Hypothalamus (tissue), 51 donors: ENCODE measurements at regions not wholly inside any gene's neighbourhood (a gene's known extent, or its start where the extent isn't known, plus 50 kb on each side); places are given as distances from the start of the nearest gene placed in this dataset.

Source experiments
- DNase-seq, 51 donors: peaks; one replicate each; lab custom pipeline; 2025; lab: John Stamatoyannopoulos, UW

DNA sequence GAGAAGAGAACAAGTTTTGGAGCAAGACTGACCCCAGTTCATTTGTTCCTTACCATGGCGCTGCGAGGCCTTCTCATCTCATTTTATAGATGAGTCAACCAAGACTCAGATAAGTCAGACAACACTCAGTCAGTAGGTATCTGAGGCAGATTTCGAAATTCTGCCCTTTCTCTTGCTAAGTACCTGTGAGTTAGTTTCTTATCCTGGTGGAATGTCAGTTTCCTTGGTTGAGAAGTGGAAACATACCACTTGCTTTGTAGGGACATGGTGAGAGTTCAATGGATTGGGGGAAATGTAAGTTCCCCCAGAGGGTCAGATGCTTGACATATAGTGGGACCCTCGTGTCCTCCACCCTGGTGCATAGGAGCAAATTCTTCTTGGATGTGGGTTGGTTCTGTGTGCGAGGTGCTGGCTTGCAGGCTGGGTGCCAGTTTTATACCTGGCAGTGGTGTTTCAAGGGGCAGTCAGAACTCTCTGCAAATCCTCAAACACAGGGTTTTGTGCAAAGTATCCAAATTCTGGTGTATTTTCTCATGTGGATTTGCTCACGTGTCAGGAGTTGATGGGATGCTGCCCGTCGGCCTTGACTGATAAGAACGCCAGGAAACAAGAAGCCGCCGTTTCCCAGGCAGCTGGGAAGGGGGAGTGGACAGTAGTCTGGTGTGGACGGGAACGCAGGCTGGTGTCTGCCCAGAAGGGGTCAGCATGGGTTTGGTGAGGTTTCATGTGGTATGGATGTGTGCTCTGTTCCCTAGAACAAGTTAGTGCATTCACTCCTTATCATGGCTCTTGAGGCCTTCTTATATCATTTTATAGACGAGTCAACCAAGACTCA lies 61.1 kb upstream of the CIBAR2 start:
- DNase-seq, result no peak

DNA sequence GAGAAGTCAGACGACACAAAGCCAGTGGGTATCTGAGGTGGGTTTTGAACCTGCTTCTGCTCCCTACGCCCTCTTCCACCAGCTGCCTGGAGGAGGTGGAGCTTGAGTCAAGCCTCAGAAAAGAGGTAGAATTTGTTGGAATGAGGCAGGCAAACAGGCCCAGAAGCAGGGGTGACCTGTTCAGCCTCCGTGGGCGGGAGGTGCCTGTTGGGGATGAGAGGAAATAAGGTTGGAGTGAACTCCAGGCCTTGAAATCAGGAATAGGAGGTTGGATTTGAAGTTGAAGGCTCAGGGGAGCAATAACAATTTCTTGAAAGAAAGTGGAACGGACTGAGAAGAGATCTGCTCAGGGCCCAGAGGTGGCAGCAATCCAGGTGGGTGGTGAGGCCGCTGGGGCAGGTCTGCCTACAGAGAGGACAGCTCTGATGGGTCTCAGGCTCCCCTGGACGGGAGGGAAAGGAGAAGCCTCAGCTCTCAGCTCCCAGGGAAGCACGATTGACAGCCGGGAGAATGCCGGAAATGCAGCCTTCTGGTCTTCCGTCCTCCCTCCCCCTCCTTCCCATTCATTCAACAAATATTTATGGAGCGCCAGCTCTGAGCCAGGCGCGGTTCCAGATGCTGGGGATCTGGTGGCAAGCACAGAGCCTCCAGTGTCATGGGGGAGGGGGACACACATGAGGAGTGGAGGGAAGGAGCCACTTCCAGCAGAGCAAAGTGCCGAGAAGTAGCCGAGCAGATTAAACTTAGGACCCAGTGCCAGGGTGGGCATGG lies 61.9 kb upstream of the CIBAR2 start:
- peak in 11 of 51 donors; percentile 11 to 41 (median 26) for DNase-seq

DNA sequence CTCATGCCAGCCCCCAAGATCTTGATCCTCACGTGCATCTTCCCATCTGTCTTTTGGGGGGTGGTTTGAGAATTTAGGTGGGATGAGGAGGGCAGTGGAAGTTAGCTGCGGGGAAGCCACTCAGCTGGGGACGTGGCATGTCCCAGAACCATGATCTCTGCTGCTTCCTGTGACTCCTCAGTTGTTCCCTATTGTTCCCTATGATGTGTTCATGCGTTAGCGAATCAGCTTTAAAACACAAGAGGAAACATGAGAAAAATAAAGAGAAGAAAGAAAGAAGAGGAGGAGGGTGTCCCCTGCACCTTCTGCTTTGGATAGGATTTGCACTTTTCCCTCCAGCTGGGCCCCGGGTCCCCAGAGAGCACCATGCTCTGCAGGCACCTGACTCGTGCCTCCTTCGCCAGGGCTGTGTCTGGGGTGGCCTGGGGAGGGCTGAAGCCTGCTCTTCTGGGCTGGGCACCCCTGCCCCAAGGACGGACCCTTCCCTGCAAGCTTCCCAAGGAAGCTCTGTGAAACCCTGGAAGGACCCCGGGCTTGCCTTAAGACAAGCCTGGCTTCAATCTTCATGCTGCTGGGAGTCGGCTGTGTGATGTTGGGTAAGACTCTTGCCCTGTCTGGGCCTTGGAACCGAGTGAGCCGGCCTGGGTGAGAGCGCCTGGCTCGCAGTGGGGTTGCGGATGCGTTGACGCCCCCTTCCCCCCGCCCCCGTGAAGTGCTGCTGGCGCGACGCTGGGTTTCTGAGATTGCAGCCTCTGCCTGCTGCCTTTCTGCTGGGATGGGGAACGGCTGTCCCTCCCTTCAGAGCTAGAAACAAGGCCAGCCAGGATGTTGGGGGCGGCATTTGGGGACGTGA lies 62.8 kb upstream of the CIBAR2 start:
- DNase-seq, result no peak

DNA sequence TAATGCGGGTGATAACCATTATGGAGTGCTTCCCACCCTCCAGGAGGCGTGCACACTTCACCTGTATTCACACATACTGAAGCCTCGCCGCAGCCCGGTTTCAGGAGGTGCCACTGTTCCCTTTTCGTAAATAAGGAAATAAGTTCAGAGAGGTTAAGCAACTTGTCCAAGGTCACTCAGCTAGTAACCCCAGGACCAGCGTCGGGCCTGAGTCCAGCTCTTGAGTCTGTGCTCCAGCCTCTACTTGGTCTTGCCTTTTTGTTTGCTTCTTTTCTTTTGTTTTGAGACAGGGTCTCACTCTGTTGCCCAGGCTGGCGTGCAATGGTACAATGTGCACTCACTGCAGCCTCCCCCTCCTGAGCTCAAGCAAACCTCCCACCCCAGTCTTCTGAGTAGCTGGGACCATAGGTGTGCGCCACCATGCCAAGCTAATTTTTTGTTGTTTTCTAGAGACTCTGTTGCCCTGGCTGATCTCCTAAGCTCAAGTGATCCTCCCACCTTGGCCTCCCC lies 63.5 kb upstream of the CIBAR2 start:
- DNase-seq, result no peak

DNA sequence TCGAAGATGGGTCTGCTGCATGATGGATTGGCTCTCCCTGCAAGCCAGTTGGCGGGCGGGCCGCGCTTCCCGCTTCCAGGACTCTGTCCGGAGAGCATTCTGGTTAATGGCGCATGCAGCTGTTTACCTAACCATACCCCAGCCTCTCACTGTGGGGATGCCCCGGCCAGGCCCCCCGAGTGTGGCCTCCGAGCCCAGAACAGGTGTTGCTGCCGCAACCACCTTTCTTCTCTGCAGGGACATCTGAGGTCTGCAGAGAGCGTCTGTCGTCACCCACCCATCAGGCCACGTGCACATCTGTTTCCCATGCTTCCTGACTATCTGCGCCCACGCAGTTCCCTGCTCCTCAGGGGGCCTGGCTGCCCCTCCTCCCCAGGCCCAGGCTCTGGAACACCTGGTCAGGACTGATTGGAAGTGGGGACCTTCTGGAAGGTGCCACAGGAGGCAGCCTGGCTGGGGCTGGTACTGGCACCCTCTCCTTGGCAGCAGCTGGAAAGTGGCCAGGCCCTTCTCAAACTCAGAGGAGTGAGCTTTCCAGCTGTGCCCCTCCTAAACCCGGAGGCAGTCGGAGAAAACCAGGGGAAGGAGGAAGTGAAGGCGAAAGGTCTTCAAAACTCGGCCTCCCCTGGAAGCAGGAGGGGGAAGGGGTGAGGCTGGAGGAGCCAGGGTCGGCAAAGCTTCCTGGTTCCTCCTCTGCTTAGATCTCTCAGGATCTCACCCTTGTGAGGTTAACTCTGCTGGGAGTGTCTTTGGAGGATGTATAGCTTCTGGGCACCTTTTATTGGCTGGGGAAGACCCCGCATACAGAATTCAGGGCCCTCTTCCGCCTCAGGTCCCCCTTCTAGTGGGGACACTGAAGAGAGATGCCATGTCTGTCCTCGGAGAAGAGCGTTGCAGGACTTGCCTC lies 64.5 kb upstream of the CIBAR2 start:
- no peak for DNase-seq

DNA sequence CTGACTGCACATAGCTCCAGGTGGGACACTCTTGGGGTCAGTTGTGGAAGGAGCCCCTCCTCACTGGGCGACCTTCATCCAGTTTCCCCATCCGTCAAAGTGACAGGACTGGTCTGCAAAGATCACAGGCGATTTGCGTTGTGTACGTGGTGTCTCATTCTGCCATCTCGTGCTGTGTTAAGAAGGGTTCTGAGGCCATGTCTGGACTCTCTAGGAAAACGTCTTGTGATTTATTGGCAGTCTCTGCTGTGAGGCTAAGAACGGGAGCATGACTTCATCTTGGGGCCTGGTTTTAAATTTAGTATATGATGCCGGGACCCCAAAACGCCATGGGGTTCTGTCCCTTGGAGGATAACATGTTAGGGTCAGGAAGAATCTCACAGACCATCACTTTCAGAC lies 65.2 kb upstream of the CIBAR2 start:
- DNase-seq, result no peak

DNA sequence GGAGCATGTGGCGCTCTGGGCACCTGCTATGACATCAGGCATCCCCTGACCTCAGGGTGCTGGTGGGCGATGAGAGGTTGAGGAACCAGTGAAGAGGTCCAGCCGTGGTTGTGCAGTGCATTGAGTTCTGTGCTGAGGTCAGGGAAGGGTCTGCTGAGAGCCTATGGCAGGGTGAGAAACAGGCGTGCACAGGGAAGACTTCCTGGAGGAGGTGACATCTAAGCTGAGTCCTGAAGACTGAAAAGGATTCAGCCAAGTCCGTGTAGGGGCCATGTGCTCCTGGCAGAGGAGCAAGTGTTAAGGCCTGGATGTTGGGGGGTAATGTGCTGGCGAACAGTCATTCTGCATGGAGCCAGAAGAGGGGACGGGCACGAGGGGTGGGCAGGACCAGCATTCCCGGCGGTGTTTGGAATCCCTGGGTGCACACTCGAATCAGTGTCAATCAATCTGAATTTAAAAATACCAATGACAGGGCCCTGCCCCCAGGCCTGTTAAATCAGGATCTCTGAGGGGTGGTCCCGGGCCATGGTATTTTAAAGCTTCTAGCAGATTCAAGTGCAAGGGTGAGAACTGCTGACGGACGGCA lies 65.8 kb upstream of the CIBAR2 start:
- DNase-seq, result no peak

DNA sequence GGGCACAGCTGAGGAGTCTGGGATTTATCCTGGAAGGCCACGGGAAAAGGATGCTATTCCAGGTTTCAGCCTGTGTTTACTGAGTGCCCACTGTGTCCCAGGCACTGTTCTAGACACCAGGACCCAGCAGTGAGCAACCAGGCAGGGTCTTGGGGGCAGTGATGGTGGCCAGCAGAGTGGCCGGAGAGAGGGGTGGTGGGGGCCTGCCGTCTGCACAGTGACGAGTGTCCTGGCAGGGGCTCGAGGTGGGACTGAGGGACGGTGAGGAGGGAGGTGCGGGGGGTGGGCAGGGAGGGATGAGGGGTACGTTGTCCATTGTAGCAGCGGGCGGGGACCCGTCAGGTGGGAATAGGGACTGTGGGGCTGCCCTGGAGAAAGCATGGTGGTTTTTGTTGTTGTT lies 66.3 kb upstream of the CIBAR2 start:
- no peak for DNase-seq

DNA sequence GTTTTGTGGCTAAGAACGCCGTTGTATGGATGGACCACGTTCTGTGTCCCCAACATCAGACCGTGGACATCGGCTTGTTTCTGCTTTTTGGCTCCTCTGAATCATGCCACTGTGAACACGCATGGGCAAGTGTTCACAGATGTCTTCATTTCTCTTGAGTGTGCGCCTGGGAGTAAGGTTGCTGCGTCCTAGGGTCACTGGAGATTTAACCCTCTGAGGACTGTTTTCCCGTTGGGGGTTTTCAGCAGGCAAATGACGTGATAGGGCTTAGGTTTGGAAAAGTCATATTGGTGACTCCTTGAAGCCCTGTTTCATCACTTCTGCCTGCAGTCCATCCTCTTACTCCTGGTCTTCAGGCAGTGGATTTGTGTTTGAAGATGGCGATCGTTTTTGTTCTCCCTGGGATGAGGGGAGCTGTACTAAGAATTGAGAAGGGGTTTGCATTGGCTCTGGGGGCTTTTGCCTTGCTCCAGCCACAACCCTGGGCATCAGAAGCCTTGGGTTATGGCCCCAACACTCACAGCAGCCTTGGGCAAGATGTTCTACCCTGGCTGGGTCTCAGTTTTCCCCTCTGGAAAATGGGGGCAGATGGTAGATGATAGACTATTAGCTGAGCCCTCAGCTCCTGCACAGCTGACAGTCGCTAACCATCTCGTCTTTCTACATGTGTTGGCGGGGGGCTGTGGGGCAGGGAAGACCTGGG lies 67.2 kb upstream of the CIBAR2 start:
- DNase-seq, result no peak

DNA sequence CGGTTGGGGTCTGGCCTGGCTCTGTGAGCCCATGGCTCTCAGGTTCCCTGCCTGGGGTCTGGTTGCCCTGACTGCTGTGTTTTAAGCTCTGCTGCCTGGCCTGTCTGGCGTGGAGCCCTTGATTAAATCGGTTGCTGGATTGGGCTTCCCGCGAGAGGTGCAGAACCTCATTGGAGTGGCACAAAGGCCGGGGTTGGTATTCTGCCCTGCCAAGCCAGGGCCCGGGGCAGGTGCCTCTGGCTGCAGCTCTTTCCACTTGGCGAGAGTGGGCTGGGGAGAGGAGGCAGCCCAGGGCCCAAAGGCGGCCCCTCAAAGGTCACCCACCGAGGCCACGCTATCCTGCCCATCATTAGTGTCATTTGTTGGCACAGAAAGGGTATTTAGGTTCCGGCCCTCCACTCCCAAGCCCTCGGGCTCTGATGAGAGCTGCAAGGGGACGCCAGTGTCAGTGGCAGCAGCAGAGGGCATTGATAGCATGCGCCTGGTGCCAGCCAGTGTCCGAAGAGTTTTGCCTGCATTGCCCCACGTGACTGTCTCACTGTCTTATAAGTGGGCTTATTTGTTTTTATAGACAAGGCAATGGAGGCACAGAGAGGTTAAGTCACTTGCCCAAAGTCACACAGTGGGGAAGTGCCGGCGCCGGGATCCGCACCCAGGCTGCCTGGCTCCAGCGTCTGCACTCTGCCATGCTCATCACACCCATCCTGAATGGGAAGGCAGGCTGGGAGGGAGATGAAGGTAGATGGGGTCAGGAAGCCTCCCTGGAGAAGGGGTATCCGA lies 68.0 kb upstream of the CIBAR2 start:
- DNase-seq, result no peak

DNA sequence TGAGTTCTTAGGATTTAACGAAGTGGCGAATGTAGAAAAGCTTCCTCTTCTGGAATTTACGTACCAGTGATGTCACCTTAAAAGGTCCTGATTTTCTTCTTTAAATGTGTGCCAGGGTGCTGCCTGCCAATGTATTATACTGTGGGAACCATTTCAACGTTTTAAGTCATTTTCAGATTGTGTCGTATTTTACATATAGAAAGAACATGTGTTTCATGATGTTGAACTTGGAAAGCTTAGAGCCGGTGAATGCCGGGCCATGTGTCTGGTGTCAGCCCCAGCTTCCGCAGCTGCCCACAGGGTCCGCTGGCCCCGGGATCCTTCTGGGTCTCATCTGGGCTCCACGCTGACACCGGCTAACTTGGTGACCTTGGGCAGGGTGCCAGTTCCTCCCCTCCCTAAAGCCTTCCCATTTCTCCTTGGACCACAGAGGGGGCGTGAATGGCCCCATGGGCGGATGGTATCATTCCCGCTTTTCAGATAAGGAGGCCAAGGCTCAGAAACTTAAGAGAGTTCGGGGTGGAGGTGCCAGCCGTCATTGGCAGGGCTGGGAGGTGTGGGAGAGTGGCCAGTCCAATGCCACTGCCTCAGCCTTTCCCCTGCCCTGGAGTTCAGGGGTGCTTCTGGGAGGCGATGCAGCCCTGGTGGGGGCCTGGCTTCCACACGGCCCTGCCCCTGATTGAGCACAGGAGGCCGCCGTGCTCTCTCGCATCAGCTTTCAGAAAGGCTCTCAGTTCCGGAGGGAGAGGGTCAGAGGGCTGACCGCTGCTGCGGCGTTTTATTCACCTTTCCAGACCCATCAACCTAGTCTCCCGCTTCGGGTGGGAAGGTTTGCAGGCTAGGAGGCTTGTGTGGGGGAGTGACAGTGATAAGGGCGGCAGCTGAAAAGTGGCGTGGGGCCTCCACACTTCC lies 68.8 kb upstream of the CIBAR2 start:
- DNase-seq, result no peak

DNA sequence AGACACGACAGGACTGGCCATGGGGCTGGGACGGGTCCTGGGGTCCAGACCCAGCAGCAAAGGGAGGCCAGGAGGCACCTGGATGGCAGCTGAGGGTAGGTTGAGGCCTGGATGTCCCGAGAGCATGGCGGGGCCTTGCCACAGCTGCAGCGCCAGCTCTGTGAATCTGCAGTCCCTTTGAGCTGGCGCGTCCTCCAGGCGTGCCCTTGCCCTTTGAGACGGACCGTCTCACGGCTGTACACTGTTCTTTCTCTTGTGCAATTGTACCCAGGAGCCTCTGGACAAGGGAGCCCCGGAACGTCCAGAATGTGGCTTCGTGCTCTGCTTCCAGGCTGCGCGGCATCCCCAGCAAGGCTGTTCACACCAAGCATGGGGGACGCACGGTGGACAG lies 69.5 kb upstream of the CIBAR2 start:
- no peak for DNase-seq

DNA sequence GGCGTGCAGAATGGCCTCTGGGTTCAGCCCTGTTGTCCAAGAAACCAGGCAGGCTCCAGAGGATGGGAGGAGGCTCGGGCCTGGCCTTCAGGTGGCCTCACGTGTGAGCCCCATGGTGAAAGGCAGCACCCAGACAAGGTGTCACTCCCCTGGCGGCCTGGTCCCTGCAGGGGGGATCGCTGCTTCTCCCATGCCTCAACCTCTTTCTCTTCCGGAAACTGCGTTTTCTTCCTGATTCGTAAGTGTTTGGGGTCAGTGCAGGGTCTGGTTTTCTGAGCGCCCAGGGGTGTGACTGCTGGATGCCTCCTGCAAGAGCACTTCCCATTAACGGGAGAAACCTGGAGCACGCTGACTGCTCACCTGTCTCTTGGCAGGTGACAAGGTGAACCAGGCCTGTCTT lies 70.0 kb upstream of the CIBAR2 start:
- DNase-seq, result no peak

DNA sequence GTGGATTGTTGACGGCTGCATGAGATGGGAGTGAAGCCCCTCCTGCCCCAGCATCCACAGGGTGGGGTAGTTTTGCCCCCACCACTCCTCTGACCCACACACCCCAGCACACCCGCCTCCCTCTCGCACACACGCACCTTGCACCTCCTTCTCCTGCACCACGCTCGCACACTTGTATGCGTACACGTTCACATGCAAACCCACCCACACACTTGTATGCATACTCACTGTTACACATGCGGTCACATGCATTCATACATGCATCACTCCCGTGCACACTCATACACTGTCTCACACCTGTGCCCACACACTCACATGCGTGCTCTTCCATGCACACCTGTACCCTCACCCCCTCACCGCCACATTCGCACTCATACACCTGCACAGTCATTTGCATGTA lies 70.5 kb upstream of the CIBAR2 start:
- DNase-seq, result no peak

DNA sequence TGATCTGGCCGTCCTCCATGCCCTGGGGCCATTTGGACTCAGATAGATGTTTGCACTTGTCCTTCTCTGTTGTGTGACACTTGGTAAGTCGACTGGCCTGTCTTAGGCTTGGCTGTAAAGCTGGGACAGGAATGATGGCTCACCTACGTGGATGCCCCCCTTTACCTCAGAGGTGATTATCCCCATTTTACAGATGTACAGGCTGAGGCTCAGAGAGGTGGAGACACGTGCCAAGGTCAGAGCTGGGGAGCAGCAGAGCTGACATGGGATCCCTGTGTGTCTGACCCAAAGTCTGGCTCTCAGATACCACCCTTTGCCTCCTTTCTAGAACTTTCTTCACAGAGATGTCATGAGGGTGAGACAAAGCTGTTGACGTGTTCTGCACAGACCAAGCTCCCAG lies 71.3 kb upstream of the CIBAR2 start:
- no peak for DNase-seq

DNA sequence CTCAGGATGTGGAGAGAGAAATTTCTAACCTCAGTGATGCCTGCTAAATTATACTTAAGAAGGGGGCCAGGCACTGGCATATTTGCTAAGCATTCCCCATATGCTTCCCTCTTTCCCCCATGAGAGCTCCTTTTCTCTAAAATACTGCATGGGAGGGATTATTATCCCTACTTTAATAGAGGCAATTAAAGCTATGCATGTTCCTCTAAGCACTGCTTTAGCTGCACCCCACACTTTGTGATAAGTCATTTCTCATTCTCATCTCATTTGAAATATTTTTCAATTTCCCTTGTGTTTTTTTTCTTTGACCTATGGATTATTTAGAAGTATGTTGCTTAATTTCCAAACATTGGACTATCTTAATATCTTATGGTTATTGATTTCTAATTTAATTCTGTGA lies 72.1 kb upstream of the CIBAR2 start:
- DNase-seq, result no peak
